ENCODE measurements at regions not wholly inside any gene's neighbourhood (a gene's known extent, or its start where the extent isn't known, plus 50 kb on each side); places are given as distances from the start of the nearest gene placed in this dataset.

DNA sequence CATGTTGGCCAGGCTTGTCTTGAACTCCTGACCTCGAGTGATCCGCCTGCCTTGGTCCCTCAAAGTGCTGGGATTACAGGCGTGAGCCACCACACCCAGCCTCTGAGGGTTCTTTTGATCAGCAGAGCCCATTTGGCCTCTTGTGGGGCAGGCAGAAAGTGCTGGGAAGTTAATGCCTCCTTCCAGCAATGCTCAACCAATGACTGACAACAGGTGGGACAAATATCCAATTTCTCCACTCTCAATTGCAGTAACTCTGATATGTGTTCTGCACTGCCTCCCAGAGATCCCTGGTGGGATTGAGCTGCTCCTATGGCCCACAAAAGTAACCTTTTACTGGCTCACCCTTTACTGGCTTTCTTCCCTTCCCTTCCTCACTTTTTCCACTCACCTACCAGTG, 79.9 kb upstream of the APC start:
- no peak for DNase-seq (ENCODE audit: low read depth in 3 of 3)

DNA sequence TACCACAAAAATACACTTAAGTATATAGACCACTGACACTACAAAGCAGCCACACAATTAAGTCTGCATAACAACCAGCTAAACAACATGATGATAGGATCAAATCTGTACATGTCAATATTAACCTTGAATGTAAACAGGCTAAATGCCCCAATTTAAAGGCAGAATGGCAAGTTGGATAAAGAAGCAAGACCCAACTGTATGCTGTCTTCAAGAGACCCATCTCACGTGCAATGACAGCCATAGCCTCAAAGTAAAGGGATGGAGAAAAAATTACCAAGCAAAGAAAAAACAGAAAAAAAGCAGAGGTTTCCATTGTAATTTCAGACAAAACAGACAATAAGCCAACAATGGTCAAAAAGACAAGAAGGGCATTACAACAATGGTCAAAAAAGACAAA, 77.3 kb upstream of the APC start:
- no peak for DNase-seq (ENCODE audit: low read depth in 3 of 3)

DNA sequence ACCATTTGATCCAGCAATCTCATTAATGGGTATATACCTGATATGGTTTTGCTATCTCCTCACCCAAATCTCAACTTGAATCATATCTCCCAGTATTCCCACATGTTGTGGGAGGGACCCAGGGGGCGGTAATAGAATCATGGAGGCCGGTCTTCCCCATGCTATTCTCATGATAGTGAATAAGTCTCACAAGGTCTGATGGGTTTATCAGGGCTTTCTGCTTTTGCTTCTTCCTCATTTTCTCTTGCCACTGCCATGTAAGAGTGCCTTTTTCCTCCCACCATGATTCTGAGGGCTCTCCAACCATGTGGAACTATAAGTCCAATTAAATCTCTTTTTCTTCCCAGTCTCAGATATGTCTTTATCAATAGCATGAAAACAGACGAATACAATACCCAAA, 74.5 kb upstream of the APC start:
- DNase-seq (ENCODE audit: low read depth in 3 of 3) = no peak

- no peak for DNase-seq (ENCODE audit: low read depth in 3 of 3)
These were observed 69.7 kb upstream of the APC start for GRCh38 chr5:112668016-112668415.

GRCh38 chr5:112668911-112669310, 68.8 kb upstream of the APC start:
- DNase-seq (ENCODE audit: low read depth in 3 of 3) = no peak

DNA sequence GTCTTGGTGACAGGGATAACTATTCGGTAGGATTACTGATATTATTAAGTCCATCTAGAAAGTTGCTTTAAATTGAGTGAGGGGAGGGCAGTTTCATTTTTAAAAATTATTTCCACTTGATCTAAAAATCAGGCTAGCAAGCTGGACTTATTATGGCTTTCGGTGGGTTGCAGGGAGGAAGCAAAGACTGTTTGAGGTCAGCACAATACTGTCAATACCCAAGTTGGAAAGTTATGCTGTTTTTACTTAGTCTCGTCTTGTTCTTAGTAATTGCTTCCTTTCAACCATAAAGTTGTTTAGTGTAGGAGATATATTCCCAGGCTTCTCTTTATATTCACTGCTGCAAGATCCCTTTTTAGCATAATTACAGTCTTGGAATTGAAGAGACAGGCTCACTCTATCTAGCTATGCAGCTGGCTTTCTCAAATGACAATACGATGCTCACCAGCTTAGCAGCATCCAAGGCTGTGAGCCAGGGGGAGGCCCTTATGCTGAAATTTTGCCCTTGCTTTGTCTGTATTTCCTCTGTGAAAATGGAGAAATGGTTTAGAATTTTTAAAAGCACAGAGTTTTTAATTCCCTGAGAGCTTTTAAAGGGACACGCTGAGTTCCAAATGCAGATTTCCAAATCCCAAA, 68.2 kb upstream of the APC start:
- no peak for DNase-seq (ENCODE audit: low read depth in 3 of 3)

- DNase-seq (ENCODE audit: low read depth in 3 of 3) = no peak
These were observed 66.0 kb upstream of the APC start for GRCh38 chr5:112671687-112672086.

DNA sequence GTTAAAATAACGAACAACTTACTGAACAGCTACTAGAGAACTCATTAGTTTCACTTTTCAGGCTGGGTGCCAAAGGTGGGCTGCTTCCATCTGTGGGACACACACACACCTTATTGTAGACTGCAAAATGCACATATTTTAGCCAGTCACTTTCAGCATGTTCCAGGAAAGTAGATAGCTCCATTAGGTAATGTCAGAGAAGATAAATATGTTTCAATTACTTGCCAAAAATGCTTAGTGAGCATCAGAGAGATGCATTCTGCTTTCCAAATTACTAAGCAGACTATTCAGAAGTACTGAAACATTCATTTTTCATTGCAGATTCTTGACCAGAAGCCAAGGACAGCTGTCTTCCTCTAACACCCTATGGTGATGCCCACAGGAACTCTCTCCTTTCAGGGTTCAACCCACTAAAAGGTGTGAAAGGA, 56.2 kb upstream of the APC start:
- DNase-seq (ENCODE audit: low read depth in 3 of 3) = no peak

DNA sequence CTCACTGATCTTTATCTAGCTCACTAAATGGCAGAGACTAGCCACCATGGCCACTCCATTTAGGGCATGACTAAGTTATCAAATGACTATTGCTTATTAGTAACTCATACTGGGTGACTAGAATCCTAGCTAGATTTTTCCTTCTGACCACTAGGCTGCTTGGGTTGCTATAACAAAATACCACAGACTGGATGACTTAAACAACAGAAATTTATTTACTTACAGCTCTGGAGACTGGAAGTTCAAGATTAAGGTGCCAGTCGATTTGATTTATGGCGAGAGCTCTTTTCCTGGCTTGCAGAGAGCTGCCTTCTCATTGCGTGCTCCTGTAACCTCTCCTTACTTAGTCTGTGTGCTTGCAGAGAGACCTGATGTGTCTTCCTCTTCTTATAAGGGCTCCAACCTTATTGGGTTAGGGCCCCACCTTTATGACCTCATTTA, 55.0 kb upstream of the APC start:
- no peak for DNase-seq (ENCODE audit: low read depth in 3 of 3)

GRCh38 chr5:112684121-112684520, 53.6 kb upstream of the APC start:
- no peak for DNase-seq (ENCODE audit: low read depth in 3 of 3)

GRCh38 chr5:112684737-112685136, 52.9 kb upstream of the APC start:
- no peak for DNase-seq (ENCODE audit: low read depth in 3 of 3)

DNA sequence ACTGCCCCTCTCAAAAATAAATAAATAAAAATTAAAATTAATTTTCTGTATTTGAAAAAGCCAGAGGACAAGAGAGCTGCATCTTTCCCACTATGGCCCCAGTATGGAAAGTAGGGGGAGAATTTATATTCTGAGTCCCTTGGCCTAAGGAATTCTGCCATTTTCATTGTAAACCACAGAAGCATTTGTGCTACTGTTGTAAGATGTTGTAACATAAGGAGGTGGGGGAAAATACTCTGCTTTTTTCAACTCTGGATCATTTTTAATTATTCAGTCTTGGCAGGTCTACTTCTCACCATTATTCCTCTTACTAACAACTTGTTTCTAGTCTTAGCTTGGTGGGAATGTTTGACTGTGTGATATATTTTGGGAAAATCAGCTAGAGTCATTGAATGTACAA, 52.3 kb upstream of the APC start:
- no peak for DNase-seq (ENCODE audit: low read depth in 3 of 3)

GRCh38 chr5:112685931-112686330, 51.8 kb upstream of the APC start:
- DNase-seq (ENCODE audit: low read depth in 3 of 3) = no peak

DNA sequence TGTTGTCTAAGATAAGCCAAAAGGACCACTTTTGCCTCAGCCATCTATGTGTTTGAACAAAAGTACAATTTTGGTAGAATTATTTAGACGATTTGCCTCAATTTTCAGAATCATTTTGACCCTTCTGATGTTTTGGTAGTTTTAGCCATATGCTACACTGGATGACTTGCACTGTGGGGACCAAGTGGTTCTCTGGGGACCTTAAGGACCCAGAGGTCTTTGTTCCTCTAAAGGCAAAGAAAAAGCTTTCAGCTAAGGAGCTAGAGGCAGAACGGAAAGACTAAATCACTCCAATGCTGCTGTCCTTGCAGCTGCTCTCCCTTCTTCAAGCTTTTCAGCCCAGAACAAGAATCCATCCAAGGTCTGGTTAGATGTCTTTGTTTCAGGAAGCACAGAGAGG, 51.0 kb upstream of the APC start:
- no peak for DNase-seq (ENCODE audit: low read depth in 3 of 3)

DNA sequence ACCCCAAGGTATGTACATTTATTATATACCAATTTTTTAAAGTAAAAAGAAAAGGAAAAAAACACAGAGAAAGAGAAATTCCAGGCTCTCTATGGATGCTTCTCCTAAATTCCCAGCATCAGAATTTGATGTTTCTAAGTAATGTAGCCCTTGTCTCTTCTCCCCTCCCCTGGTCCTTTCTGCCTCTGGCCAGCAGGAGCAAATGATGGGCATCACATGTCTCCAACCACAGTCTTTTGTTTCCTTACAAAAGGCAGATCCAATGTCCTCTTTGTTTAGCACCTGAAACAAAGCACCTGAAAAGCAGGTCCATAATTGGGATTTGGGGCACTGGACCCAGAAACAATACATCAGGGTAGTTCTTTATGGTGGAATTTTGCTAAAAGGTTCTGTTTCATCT, 50.4 kb upstream of the APC start:
- DNase-seq (ENCODE audit: low read depth in 3 of 3) = no peak

All from stimulated activated CD4-positive, alpha-beta T cell treated with anti-CD3 and anti-CD28 coated beads, TNF-alpha, amount 100 ng/mL, for 24 hours (primary cell).